DND-41 (cell line): ENCODE measurements at regions not wholly inside any gene's neighbourhood (a gene's known extent, or its start where the extent isn't known, plus 50 kb on each side); places are given as distances from the start of the nearest gene placed in this dataset.

Source experiments
- EZH2 ChIP-seq: IDR thresholded peaks from 3 replicates; pipeline ENCODE4 v1.6.1; 2012; ENCODE audit warnings: borderline replicate concordance, low read depth, mild to moderate bottlenecking, moderate library complexity, low read length, inconsistent platforms; ENCODE audit not compliant: severe bottlenecking
- TF ChIP-seq, protein P1 (sequence below): IDR thresholded peaks from 2 replicates; pipeline ENCODE4 v1.5.1; 2012; ENCODE audit warnings: borderline replicate concordance, low read length, moderate library complexity, mild to moderate bottlenecking; ENCODE audit not compliant: poor library complexity, severe bottlenecking; ENCODE audit errors: extremely low read depth

DNA sequence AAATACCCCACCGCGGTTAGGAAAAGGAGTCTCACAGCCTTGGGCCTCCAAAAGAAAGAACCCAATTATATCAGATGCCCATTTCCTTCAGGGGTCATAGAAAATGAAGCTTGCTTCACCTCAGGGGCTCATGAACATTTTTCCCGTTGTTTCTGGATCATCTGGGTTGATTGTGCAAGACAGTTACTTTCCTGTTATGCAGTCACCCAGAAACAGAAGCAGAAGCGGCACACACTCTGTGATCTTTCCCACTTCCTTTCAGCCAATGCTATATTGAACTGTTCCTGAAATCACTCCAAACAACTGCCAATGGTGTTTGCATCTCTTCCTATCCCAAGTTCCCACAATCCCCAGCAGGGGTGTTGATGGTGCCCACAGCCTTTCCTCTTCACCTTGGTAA, 295.6 kb upstream of the RASGRP1 start:
- TF ChIP-seq, protein P1, sequence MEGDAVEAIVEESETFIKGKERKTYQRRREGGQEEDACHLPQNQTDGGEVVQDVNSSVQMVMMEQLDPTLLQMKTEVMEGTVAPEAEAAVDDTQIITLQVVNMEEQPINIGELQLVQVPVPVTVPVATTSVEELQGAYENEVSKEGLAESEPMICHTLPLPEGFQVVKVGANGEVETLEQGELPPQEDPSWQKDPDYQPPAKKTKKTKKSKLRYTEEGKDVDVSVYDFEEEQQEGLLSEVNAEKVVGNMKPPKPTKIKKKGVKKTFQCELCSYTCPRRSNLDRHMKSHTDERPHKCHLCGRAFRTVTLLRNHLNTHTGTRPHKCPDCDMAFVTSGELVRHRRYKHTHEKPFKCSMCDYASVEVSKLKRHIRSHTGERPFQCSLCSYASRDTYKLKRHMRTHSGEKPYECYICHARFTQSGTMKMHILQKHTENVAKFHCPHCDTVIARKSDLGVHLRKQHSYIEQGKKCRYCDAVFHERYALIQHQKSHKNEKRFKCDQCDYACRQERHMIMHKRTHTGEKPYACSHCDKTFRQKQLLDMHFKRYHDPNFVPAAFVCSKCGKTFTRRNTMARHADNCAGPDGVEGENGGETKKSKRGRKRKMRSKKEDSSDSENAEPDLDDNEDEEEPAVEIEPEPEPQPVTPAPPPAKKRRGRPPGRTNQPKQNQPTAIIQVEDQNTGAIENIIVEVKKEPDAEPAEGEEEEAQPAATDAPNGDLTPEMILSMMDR = no peak
- no peak for TF ChIP-seq EZH2
